DMS 273 (cell line): ENCODE measurements at regions not wholly inside any gene's neighbourhood (a gene's known extent, or its start where the extent isn't known, plus 50 kb on each side); places are given as distances from the start of the nearest gene placed in this dataset.
A peak's percentile ranks its signal among the peaks of the same experiment; 100 is the strongest.

Experiments
- DNase-seq: peaks from one replicate; lab custom pipeline; 2025; ENCODE audit not compliant: unreplicated experiment; lab: John Stamatoyannopoulos, UW

DNA sequence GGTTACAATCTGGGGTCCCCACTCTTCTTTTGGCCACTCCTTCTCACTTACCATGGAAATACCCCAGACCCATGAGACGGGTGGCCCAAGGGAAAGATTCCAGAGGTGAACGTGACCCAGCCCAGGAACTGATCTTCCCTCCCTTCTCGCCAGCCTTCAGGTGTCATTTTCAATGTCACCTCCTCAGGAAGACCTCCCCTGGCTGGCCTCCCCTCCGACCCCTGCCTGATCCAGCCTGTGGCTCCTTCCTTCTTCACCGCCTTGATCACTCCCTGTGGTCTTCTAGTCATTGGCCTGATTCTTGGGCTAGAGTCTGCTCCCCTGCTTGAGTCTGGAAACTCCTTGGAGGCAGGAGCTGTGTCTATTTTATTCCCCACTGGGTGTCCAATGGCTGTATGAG lies 146.1 kb downstream of the SMAD6 start:
- no peak for DNase-seq

DNA sequence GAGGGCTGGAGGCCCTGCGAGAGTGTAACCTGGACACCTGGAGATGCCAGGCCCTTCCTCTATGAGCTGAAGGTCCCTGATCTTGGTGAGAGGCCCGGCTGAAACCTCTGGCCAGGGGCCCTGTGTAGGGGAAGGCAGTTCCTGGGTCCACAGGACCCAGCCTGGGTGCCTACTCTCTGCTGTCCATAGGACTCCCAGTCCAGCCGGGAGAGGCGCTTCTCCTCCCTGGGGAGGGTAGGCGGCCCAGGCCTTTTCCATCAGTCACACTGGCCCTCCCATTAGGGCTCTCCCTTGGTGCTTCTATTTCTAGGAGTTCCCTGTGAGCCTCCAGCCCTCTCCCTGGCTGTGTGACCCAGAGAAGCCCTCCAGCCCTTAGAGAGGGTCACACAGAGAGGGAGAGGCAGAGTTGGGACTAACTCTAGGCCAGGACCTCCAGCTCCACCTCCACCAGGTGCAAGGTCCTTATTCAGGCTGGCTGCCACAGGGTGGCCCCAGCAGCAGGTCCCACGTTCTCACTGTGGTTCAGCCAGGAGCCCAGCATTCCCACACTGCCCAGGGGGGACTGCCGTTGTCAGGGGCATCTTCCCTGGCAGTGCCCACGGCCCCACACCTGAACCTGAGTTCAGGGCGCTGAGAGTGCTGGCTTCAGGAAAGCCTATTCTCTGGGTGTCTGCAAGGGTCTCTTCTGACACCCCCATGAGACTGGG lies 146.8 kb downstream of the SMAD6 start:
- no peak for DNase-seq

DNA sequence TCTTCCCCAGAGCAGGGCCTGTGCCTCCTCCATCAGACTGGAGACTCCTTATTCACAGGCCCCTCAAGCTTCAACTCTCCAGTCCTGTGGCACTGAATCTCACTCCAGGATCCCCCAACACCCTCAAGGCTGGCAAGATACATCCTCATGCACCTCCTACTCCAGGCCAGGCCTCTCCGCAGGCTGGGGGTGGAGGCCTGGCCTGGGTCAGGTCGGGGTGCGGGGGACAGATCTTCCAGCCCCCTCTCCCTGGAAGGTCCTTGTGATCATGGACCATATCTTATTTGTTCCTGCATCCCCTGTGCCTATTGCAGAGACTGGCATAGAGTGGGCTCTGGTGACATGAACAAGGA lies 147.3 kb downstream of the SMAD6 start:
- DNase-seq: no peak

DNA sequence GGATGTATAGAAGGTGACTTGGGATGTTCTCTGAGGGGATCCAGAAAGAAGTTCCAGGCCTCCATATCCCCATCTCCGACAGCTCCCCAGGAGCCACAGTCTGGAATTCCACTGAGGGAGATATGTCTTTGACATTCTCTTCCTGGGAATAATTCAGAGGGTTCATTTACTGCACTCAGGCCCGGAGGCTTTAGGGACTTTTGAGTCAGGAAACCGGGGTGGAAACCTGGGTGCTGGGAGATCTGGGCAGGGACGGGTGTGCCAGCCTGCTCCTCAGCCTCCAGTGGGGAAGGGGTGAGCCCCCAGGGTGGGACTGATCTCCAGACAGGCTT lies 147.7 kb downstream of the SMAD6 start:
- no peak for DNase-seq

DNA sequence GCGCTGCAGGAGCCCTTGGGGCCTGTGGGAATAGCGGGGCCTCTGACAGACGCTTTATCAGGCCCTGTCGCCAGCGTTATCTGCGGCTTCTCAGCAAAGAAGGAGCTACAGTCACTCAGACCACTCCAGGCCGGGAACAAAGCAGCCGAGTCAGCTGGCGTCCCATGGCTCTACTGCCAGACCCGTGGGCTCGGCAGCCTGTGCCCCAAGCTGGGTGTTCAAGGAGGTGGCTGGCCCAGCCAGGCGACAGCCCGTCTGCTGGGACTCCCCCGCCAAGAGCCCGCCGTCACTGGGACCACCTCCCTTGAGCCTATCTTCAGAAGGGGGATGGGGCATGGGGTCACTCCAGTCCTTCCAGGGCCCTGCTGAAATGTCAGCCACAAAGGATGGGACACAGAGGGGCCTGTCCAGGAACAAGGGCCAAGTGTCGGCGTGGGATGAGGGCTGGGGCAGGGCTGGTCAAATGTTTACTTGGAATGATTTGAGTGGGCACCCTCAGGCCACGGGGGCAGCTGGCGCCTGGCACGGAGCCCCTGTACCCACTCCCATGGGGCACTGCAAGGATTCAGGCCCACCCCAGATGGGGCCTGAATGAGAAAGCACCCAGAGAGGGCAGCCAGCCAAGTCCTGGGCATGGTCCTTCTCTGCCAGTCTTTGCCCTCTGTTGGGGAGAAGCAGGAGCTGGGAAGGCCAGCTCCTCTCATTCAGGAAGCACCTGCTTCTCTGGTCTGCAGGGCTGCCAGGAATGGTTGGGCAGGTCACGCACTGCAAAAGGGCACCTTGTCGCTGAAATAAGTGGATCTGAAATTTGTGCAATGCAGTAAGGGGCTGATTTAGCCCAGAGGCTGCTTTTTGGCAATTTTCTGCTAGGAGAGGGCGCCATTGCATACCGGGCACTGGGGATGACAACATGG lies 148.3 kb downstream of the SMAD6 start:
- peak; percentile 27 for DNase-seq

DNA sequence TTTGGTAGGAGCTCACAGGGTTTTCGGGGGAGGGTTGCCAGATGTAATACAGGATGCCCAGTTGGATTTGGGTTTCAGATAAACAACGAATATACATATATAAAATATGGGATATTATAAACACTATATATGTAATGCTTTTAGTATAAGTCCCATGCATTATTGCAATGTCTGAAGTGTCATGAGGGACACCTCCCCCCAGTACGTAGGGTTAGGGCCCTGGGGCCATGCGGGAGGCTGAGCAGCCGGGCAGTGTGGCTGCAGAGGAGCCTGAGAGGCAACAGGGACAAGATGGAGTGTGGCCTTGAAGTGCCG lies 148.9 kb downstream of the SMAD6 start:
- DNase-seq: no peak

DNA sequence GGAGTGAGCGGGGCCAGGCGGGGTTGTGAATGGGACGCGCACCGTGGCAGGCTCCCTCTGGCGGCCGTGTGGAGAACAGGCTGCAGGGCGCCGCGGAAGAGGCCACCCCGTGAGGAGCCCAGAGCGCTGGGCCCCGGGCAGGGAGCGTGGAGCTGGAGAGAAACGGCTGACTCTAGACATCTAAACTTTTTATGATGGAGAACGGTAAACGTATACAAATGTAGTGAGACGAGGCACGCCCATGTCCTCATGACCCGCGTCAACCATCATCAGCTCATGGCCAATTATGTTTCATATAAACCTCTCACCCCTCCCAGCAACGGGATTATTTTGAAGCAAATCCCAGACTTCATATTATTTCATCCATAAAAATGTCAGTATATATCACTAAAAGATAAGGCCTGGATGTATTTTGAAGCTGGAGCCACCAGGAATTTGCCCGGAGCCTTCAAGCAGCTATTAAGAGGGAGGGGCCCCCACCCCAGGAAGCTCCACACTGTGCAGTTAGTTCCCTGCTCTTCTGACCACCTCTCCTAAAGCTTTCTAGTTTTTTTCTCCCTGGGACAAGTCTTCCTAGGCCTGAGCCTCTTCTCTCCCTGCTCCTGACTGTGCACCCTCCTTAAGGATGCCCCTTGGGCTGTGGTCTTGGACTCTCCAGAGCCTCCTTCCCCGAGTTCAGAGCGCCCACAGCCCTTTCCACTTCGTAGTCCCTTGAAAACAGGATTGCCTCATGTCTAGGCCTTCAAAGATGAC lies 149.5 kb downstream of the SMAD6 start:
- DNase-seq: peak; percentile 88

DNA sequence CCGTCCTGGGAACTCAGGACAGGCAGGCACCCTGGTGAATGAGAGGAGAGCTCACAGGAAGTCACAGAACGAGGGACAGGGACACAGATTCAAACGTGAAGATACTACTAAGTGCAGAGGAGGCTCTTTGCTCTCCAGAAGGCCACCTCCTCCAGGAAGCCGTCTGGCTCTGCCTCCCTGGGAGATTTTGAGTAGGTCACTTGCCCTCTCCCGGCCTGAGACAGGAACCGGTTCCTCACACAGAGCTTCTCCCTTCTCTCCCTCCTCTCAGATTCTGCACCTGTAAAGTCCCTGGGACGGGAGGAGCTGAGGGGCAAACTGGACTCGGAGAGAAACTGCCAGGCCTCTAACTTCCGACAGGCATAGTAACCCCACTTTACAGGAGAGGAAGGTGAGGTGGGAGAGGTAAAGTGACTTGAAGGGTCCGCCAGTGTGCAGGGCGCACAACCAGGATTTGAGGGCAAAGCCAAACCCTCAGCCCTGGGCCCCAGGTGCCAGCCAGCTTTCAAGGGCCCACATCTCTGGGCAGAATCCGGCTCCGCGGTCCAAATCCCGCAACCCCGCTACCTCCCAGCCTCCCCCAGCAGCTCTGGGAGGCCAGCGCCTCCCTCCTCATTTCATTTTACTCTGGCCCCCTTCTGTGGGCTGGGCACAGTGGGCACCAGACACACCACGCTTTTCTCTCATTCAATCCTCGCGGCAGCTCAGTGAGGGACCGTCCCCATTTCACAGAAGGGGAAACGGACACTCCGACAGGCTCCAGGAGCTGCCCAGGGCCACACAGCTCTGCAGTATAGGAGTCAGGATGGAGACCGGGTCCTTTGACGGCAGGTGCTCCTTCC lies 150.2 kb downstream of the SMAD6 start:
- no peak for DNase-seq

DNA sequence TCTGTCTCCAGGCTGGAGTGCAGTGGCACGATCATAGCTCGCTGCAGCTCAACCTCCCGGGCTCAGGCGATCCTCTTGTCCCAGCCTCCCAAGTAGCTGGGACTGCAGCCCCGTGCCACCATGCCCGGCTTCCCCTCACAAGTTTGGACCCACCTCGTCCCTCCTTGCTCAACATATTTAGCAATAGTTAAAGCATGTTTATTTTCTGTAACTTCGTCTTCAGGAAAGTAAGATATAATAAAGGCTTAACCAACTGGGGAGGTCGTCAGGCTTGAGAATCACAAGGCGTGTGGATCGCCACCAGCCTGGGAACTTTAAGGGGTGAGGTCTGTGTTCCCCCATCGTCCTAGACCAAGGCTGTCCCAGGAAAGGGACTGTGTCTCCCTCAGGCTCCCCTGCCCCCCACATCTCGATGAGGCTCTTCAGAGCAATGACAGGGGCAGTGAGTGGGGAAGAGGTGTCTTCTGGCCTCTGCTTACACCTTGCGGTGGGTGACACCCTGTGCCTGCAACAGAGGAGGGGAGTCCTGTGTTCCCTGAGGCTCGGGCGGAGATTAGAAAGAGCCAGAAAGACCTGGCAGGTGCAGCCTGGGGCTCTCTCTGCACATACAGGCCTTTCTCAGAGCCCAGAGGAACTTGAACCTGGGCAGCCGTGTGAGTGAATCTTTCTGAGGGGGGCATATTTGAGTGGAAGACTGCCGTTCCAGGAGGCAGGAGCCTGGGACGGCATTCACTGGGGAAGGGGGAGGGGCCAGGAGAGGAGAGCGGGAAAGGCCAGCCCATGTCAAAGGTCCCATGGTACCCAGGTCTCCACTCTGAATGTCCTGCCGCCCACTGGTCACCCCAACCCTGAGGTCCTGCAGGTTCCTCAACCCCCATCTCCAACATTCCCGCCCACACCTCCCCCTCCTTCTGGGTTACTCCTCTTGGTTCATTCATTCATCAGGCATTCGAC lies 152.3 kb downstream of the SMAD6 start:
- DNase-seq: no peak

DNA sequence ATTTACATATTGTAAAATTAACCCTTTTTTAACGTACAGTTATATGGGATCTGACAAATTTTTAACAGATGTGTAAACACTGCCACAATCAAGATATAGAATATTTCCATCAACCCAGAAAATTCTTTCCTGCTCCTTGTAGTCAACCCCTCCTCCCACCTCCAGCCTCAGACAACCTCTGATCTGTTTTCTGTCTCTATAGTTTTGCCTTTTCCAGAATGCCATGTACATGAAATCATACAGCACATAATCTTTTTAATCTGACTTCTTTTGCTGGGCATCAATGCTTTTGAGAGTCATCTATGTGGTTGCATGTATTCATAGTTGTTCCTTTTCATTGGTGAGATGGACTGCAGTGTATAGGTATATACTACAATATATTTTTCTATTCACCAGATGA lies 153.0 kb downstream of the SMAD6 start:
- no peak for DNase-seq

DNA sequence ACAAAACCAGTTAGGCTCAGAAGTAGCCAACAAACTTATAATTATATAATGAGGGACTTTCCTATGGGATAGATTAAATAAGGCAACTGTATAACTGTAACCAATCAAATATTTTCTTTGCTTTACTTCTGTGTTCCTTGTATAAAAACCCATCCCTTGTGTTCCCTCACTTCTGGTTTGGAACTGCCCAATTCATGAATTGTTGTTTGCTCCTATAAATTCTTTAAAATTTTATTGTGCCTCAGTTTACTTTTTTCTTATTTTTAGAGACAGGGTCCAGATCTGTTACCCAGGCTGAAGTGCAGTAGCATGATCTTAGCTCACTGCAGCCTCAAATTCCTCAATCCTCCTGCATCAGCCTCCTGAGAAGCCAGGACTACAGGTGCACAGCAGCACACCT lies 155.7 kb downstream of the SMAD6 start:
- DNase-seq: no peak

DNA sequence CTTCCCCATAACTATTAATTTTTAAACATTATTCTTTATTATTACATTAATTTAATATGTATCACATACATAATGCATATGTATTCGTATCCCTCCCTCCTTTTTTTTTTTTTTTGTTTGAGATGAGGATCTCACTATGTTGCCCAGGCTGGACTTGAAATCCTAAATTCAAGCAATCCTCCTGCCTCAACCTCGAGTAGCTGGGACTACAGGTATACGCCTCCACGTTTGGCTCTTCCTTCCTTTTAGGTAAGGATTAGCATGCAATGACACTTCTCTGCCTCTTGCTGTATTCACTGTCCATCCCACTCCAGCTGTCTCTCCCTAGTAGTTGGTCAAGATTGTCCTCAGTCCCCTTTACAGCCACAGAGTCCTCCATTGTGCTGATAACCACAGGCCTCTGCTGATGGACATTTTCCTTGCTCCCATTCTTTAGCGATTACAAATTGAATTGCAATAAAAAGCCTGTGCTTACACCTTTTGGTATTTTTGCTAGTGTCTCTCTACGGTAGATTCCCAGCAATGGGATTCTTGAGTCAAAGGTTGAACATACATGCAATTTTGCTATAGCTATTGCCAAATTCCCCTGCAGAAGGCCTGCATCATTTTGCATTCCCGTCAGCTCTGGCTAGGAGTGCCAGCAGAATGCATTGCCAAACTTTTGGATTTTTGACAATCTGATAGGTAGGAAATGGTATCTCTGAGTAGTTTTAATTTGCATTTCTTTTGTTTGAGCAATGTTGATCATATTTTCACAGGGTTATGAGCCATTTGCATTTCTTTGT lies 156.6 kb downstream of the SMAD6 start:
- no peak for DNase-seq

DNA sequence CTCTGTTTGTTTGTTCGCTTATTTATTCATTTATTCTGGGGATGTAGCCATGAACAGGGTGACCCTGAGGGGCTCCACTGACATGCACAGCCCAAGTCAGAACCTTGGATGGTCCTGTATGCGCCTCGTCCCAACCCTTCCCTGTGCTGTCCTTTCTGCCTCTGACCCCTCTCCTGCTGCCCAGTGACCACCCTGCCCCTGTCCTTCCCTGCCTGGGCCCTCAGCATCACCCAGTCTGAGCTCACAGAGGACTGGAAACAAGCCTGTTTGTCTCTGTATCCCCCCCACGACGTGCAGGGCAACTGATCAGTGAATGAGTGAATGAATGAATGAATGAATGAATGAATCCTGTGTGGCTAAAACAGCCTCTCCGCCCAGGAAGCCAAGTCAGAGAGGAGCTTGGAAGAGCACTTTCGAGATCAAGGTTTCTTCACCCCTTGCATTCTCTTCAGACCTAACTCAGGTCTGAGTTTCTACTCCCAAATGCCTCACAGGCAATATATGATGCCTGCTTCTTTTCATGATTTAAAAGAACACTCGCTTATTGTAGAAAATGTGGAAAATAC lies 157.7 kb downstream of the SMAD6 start:
- no peak for DNase-seq

DNA sequence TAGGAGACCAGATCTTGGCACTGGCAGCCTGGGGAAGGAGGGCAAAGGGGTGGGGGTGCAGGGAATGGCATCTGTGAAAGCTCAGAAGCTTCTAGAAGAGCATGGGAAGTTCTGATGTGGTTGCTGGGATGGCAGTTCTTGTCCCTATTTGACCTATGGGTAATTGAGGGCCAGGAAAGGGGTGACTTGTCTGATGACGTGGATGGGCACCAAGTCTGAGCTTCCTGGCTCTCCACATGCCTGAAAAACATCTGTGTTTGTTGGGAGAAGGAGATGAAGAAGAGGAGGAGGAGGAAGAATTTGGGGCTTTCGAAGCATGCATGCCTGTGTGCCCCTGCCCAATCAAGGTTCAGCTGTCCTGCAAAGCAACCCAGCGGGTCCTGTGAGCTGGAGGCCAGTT lies 158.8 kb downstream of the SMAD6 start:
- no peak for DNase-seq

DNA sequence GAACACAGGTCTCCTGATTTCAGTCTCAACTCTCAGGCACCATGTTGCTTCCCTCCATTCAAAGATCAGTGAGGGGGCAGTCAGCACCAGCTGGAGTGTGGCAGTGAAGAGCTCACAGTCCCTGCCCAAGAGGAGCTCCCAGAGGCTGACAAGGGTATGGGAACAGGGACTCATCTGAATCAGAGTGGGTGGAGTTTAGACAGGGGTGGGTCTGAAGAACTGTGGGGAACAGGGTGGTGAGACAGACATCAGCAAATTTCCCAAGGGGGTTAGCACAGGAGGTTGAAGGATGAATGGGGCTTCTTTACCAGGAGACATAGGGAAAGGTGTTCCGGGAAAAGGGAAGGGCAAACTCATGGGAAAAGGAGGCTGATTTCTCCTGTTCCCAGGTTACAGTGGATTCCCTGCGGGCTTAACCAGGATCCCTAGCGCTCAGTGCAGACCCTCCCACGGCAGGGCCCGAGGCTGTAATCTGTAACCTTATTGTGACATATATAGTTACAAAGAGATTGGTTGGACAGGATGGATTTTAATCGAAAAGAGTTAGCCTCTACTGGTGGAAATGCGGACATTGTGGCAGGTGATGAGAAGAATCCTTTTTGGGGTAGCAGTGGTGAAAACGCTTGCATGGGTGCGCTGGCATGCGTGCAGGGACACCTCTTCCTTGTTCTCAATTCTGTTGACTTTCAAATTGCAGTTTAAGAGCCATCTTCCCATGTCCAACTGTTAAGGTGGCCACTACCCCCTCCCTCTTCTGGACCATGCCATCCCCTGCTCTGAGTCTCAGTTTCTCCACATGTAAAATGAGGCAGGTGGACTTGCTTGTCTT lies 160.3 kb downstream of the SMAD6 start:
- DNase-seq: no peak

DNA sequence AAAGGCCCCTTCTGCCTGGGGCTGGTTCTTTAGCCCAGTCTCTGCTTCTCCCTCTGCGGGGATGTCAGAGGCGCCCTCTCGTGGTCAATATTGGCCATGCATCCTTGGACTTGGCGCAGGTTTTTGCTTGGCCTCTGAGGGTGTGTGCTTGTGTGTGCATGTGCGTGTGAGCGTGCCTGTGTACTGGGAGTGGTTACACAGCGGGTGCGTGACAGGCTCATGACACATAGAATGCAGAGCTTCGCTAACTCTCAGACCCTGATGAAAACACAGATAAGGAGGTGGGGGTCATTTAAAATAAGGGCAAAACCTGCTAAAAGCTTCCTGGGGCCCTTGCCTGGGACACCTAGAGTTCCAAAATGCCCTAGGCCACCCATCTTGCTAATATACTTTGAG lies 160.9 kb downstream of the SMAD6 start:
- peak; percentile 81 for DNase-seq

DNA sequence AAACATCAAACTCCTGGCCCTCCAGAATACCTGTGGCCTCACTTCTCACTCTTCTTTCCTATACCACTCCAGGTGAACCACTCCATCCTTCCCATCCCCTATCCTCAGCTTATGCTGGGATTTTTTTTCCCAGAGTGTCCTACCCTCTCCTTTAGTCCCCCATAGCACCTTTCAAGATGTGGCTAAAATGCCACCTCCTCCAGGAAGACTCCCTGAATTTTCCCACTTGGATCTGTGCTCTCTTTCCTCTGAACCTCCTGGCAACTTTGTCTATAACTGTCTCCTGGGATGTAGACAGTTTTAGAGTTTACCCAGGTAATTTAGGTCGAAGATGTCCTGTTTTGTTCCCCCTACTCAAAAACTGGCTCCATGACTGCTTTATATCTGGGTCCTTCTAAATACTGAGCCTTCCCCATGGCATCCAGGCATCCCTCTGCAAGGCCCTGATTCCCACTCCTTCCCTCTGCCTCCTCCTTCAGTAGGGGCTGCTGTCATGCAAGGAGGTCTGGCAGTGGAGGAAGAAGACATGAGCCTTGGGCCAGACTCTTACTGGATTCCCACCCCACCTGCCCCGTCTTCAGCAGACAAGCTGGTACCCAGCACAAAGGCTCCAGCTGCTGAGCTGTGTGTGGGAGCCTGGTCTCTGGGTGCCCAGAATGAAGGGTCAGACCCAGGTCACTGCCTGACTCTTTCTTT lies 161.5 kb downstream of the SMAD6 start:
- DNase-seq: no peak
